ENCODE measurements at regions not wholly inside any gene's neighbourhood (a gene's known extent, or its start where the extent isn't known, plus 50 kb on each side); places are given as distances from the start of the nearest gene placed in this dataset.

- Histone ChIP-seq H3K9me3 (ENCODE audit: control insufficient read depth, insufficient read depth, low read depth, low read length) (no peaks in the 10 kb centered on the region), H3K4me2 (ENCODE audit: extremely low read depth, insufficient read depth, low read length) (no peak overlapping the region), H3K79me2 (ENCODE audit: control insufficient read depth, insufficient read depth, low read length) (no peaks in the 10 kb centered on the region), H3K4me1 (ENCODE audit: control insufficient read depth, extremely low read depth, insufficient read depth, low read length) (no peaks in the 10 kb centered on the region), H3K27ac (ENCODE audit: insufficient read depth, low read length) (no peak overlapping the region), H3K9ac (ENCODE audit: insufficient read depth, low read length) (no peak overlapping the region), H3K27me3 (ENCODE audit: control insufficient read depth, insufficient read depth, low read length) (no peaks in the 10 kb centered on the region), H4K20me1 (ENCODE audit: control insufficient read depth, extremely low read depth, insufficient read depth, low read length) (no peaks in the 10 kb centered on the region), H3K36me3 (ENCODE audit: control insufficient read depth, insufficient read depth, low read length) (no peaks in the 10 kb centered on the region), H2AFZ (ENCODE audit: low read length) (no peak overlapping the region), H3K4me3 (replicated peaks in 1 of 4; ENCODE audit: control extremely low read depth in 1 of 4, insufficient read depth in 1 of 4, low read depth in 3 of 4, low read length in 4 of 4) (no peak overlapping the region)
- no peak for DNase-seq (ENCODE audit: low read depth in 2 of 2)
- no peak for TF ChIP-seq EZH2 (IDR thresholded peaks at IDR 0.05; ENCODE audit: low read length, missing control alignments)
- TF ChIP-seq, protein P1, sequence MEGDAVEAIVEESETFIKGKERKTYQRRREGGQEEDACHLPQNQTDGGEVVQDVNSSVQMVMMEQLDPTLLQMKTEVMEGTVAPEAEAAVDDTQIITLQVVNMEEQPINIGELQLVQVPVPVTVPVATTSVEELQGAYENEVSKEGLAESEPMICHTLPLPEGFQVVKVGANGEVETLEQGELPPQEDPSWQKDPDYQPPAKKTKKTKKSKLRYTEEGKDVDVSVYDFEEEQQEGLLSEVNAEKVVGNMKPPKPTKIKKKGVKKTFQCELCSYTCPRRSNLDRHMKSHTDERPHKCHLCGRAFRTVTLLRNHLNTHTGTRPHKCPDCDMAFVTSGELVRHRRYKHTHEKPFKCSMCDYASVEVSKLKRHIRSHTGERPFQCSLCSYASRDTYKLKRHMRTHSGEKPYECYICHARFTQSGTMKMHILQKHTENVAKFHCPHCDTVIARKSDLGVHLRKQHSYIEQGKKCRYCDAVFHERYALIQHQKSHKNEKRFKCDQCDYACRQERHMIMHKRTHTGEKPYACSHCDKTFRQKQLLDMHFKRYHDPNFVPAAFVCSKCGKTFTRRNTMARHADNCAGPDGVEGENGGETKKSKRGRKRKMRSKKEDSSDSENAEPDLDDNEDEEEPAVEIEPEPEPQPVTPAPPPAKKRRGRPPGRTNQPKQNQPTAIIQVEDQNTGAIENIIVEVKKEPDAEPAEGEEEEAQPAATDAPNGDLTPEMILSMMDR (conservative IDR thresholded peaks at IDR 0.05 in 1 of 2, IDR thresholded peaks at IDR 0.05 in 1 of 2; ENCODE audit: low read depth in 1 of 2, low read length in 2 of 2): no peak
Observed at GRCh38 chr6:148682990-148683389, 63.8 kb upstream of the UST start.

DNA sequence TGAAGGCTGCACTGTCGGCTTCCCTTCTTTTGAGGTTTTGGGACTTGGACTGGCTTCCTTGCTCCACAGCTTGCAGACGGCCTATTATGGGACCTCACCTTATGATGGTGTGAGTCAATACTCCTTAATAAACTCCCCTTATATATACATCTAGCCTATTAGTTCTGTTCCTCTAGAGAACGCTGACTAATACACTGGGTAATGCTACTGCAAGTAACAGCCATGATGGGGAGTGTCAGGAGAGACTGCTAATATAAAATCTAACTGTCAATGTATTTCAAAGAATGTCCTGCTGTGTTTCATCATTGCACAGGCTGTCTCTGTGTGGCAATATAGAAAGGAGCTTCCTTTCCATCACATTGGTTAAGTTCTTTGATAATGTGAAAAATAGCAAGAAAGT, 57.7 kb upstream of the UST start:
- H3K27ac ChIP-seq (ENCODE audit: insufficient read depth, low read length): no peak overlapping the region

GRCh38 chr6:148693882-148694484, 52.8 kb upstream of the UST start:
- TF ChIP-seq EZH2 (IDR thresholded peaks at IDR 0.05; ENCODE audit: low read length, missing control alignments): no peak
- TF ChIP-seq, protein P1 (conservative IDR thresholded peaks at IDR 0.05 in 1 of 2, IDR thresholded peaks at IDR 0.05 in 1 of 2; ENCODE audit: low read depth in 1 of 2, low read length in 2 of 2): no peak
- Histone ChIP-seq H3K79me2 (ENCODE audit: control insufficient read depth, insufficient read depth, low read length) (no peaks in the 10 kb centered on the region), H3K4me2 (ENCODE audit: extremely low read depth, insufficient read depth, low read length) (no peak overlapping the region), H2AFZ (ENCODE audit: low read length) (no peak overlapping the region), H3K36me3 (ENCODE audit: control insufficient read depth, insufficient read depth, low read length) (no peaks in the 10 kb centered on the region), H3K4me3 (replicated peaks in 1 of 4; ENCODE audit: control extremely low read depth in 1 of 4, insufficient read depth in 1 of 4, low read depth in 3 of 4, low read length in 4 of 4) (no peak overlapping the region), H3K27ac (ENCODE audit: insufficient read depth, low read length) (no peak overlapping the region), H4K20me1 (ENCODE audit: control insufficient read depth, extremely low read depth, insufficient read depth, low read length) (no peaks in the 10 kb centered on the region), H3K27me3 (ENCODE audit: control insufficient read depth, insufficient read depth, low read length) (no peaks in the 10 kb centered on the region), H3K9me3 (ENCODE audit: control insufficient read depth, insufficient read depth, low read depth, low read length) (no peaks in the 10 kb centered on the region), H3K9ac (ENCODE audit: insufficient read depth, low read length) (no peak overlapping the region), H3K4me1 (ENCODE audit: control insufficient read depth, extremely low read depth, insufficient read depth, low read length) (no peaks in the 10 kb centered on the region)
- no peak for DNase-seq (ENCODE audit: low read depth in 2 of 2)

More for the DNA sequence above, 57.7 kb upstream of the UST start:
- TF ChIP-seq, protein P1 (conservative IDR thresholded peaks at IDR 0.05 in 1 of 2, IDR thresholded peaks at IDR 0.05 in 1 of 2; ENCODE audit: low read depth in 1 of 2, low read length in 2 of 2): no peak
- no peak for TF ChIP-seq EZH2 (IDR thresholded peaks at IDR 0.05; ENCODE audit: low read length, missing control alignments)
- no peaks in the 10 kb centered on the region for H4K20me1 ChIP-seq (ENCODE audit: control insufficient read depth, extremely low read depth, insufficient read depth, low read length)
- no peaks in the 10 kb centered on the region for H3K79me2 ChIP-seq (ENCODE audit: control insufficient read depth, insufficient read depth, low read length)
- no peak overlapping the region for H3K4me2 ChIP-seq (ENCODE audit: extremely low read depth, insufficient read depth, low read length)
- H3K4me1 ChIP-seq (ENCODE audit: control insufficient read depth, extremely low read depth, insufficient read depth, low read length): no peaks in the 10 kb centered on the region
- no peaks in the 10 kb centered on the region for H3K27me3 ChIP-seq (ENCODE audit: control insufficient read depth, insufficient read depth, low read length)
- no peaks in the 10 kb centered on the region for H3K36me3 ChIP-seq (ENCODE audit: control insufficient read depth, insufficient read depth, low read length)
- H3K4me3 ChIP-seq (replicated peaks in 1 of 4; ENCODE audit: control extremely low read depth in 1 of 4, insufficient read depth in 1 of 4, low read depth in 3 of 4, low read length in 4 of 4): no peak overlapping the region
- no peak for DNase-seq (ENCODE audit: low read depth in 2 of 2)
- H3K9ac ChIP-seq (ENCODE audit: insufficient read depth, low read length): no peak overlapping the region
- no peaks in the 10 kb centered on the region for H3K9me3 ChIP-seq (ENCODE audit: control insufficient read depth, insufficient read depth, low read depth, low read length)
- H2AFZ ChIP-seq (ENCODE audit: low read length): no peak overlapping the region
